NCI-H1092 treated with DMSO at 0.1 percent for 48 hours (cell line): ENCODE measurements at regions not wholly inside any gene's neighbourhood (a gene's known extent, or its start where the extent isn't known, plus 50 kb on each side); places are given as distances from the start of the nearest gene placed in this dataset.
"Not testable (repeated sequence)": the region's sequence is repeated elsewhere in the genome, so short reads cannot be mapped to it uniquely, and the experiment has no call there.

ENCODE experiments used
- DNase-seq: peaks from one replicate; lab custom pipeline; 2025; lab: John Stamatoyannopoulos, UW

DNA sequence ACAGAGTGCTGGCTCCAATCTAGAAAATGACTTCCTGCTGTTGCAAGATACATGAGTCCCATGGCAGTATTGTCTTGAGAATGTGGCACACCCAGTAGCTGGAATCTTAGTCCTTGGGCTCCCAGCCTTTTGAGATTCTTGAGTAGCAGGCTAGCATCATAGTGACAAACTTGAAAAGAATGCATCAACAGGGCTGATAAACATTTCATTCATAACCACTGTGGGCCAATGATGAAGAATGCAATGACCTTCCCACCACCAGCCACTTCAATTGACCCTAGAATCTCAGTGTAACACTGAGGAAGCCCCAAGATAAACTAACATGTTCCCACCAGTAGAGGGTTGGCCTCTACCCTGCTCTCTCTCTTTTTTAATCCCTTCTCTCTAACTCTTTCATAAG lies 329.3 kb downstream of the GBA3 start:
- no peak for DNase-seq

DNA sequence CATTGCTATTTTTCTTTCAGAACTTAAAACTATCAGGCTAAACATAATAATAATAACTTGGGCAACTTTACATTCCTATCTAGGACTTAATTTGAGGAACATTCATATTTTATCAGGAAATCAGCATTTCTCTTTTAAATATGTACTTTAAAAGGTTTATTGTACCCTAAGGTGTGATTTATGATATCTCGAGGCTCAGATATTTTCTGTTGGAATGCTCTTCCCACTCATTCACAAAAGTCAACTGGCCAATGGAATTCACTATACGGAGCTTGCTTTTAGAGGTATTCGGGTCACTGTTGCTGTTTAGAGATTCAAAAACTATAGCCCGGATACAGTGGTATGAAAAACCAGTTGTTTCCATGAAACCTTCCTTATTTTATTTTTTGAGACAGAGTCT lies 328.3 kb downstream of the GBA3 start:
- no peak for DNase-seq

DNA sequence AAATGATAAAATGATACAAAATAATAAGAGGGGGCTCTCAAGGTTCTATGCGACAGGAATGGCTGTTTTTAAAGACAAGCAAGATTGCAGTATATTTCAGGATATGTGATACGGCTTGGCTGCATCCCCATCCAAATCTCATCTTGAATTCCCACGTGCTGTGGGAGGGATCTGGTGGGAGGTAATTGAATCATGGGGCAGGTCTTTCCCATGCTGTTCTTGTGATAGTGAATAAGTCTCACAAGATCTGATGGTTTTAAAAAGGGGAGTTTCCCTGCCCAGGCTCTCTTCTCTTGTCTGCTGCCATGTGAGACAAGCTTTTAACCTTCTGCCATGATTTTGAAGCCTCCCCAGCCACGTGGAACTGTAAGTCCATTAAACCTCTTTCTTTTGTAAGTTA lies 327.7 kb downstream of the GBA3 start:
- not testable (repeated sequence) for DNase-seq

DNA sequence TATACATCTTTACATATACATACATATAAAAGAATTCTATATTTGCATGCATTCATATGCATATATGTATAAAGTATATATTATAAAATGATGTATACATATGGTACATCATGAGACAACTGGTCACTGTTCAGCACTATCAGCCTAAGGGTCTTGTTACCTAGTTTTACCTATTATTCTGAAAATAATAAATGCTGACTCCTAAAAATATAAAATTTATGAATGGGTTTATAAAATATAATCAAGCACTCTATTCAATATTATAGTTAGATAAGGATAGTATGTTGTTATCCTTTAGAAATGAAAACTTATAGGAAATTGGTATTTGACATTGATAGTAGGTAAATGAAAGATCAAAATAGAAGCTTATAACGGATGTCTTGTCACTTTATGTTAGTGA lies 324.2 kb downstream of the GBA3 start:
- DNase-seq: no peak

DNA sequence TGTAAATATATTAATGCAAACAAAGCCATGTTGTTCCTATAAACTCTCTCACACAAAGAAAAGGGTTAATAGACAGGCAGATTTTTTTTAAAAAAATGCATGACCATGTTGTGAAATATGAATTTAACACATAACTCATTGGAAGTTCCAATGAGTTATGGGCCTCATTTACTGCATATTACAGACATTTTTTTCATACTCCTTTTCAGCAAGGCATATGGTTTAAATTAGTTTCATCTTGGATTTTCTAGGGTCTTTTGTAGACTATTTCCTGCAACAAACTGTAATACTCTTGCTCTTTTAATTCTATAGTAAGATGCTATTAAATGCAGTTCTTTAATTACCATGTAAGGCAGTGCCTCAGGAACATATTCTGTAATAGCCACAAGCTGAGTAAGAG lies 323.1 kb downstream of the GBA3 start:
- DNase-seq: no peak

DNA sequence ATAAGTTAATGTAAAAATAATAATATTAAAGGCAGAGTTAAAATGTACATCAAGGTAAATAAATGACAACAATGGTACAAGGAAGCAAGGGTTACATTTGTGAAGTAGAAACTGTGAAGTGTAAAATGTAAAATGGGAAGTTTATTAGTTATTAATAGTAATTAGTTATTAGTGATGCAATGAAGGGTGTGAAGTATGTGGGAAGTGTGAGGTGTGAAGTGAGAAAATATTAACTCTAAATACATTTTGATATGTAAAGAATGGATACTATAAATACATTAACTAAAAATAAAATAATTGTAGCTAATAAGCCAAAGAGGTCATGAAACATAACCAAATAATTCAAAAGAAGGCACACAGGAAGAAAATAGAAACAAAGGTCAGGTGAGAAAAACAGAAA lies 316.4 kb downstream of the GBA3 start:
- DNase-seq: no peak

DNA sequence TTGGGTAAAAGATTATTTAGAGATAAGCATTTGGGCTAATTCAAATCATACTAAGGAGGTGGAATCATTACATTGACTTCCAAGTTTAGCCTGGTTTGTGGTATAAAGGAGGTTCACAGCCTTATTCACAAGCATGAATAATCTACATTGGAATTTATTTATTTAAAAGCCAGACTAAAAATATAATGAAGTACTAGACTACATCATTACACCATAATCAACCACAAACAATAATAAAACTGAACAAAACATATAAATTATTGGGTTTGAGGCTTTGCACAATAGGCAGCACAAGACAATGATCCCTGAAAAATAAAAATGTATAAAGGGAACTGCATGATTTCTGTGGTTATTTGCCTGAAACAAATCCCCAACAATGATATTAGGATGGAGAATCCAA lies 314.0 kb downstream of the GBA3 start:
- no peak for DNase-seq

DNA sequence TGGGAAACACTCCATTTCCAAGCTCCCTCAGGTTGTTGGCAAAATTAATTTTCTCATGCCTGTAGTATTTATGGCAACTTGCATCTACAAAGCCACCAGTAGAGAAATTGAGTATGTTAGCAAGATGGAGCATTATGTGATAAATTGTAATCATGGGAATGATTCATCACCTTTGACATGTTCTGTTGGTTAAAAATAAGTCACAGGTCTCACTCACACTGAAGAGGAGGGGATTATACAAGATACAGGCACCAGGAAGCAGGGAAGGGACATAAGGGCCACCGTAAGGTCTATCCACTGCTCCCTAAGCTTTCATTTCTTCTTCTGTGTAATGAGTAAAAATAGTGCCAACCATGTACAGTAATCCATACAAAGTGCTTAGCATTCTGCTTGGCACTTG lies 313.0 kb downstream of the GBA3 start:
- DNase-seq: no peak

DNA sequence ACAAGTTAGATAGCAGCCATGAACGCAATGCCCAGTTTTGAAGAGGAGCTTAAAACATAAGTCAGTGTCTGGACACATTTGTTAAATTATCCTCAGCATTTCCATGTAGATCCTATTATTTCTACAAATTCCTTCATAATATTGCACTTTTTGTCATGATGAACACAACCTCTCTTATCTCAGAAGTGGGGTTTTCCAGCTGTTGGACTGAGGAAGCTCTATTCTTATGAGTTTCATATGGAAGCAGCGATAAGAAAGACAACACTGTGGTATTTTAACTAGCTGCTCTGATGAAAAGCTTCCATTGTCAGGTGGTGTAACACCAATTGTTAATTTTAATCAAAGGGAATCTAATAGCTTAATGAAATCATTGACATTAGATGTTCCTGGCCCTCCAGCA lies 308.7 kb downstream of the GBA3 start:
- no peak for DNase-seq

DNA sequence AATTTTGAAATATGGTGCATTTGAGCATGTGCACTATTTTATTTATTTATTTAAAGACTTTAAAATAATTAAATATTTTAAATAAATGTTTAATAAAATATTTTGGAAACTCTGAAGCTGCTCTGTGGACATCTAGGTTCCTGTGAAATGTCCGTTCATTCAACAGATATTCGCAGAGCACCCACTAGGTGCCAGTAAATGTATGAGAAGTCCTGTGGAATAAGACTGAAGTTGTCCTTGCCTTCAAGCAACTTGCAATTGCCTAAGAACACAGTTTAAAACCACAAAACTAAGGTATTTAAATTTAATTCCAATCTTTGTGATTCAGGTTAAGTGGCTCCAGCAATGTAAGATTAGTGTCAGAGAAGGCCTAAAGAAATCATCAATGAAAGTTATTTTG lies 306.7 kb downstream of the GBA3 start:
- DNase-seq: no peak

DNA sequence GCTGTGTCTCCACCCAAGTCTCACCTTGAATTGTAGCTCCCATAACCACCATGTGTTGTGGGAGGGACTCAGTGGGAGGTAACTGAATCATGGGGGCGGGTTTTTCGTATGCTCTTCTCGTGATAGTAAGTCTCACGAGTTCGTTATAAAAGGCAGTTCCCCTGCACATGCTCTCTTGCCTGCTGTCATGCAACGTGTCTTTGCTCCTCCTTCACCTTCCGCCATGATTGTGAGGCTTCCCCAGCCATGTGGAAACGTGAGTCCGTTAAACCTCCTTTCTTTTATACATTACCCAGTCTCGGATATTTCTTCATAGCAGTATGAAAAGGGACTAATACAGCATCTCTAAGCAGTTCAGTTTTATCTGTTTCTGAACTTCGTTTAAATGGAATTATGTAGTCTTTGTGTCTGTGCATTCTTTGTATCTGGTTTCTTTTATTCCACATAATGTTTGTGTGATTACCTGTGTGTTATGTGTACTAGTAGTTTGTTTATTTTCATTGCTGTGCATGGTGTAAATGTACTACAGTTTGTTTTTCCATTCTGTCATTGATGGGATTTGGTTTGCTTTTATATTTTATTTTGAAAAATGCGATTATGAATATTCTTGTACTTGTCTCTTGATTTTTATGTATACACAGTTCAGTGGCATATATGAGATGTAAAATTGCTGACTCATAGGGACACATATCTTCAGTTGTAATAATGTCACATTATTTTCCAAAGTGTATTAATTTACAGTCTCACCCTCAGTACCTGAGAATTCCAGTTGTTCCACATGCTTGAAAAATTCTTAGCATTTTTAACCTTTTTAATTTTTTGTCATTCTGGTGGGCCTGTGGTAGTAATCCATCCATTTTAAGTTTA lies 304.9 kb downstream of the GBA3 start:
- no peak for DNase-seq

DNA sequence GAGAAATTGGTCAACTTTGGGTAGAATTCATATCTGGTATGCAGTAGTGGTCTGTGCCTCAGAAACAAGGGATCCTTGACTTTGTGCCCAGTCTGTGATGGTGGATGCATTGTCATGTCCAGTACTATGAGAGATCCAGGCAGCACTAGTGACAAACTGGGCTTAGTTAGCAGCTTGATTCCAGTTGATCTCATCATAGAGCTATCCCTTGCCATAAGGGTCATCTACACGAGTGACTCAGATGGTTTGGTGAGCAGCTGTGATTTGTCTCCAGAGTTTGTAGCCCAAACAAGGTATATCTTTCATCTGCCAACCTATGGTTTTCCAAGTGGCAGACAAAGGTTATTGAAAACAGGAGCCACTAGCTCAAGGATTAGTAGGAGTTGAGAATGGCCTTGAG lies 298.8 kb downstream of the GBA3 start:
- no peak for DNase-seq

DNA sequence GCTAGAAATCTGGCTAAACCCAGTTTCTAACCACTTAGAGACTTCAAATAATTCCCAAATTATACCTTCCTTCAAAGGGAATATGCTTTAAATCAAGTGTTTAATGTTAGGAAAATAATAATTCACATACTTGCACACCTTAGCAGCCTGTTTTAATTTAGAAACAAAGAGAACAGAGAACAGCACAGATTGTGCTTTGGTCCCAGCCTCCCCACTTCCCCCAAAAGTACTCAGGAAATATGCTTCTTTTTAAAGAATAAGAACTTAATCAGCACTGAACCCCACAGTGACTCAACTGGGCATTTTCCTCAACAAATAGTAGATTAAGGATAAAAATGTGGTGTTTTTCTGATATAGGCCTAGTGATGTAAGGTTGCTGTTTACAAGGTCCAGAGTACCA lies 295.8 kb downstream of the GBA3 start:
- no peak for DNase-seq

DNA sequence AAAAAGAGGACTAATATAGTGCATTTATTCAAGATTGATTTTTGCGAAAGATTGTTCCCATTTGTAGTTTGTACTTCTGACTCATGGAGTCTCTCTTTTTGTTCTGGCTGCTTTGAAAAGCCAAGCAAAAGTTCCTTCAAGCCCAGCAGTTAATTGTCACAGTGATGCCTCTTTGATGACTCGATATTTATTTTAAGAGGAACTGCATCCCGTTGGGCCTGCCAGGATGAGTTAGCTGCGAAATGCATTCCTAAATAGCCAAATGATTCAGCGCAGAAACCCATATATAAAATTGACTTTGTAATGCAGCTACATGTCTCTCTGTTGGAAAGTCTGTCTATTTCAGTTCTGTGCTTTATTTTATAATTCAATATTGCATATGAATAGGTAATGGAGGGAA lies 295.1 kb downstream of the GBA3 start:
- DNase-seq: no peak

DNA sequence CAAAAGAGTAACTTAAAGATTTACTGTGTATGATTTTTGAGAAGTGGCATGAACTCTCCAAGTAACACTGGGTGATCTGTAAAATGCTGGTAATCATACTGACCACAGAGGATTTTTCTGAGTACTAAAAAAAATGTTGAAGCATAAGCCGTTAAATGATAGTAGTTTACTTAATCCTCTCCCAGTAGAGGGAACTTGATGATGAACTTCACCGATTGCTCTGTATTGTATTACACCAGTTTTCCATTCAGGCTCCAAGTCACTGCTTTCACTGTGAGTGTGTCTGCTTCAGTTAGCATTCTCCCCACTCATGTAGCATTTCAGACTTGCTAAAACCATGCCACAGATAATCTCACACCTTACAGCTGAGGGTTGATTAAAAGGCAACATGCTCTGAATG lies 294.1 kb downstream of the GBA3 start:
- no peak for DNase-seq

DNA sequence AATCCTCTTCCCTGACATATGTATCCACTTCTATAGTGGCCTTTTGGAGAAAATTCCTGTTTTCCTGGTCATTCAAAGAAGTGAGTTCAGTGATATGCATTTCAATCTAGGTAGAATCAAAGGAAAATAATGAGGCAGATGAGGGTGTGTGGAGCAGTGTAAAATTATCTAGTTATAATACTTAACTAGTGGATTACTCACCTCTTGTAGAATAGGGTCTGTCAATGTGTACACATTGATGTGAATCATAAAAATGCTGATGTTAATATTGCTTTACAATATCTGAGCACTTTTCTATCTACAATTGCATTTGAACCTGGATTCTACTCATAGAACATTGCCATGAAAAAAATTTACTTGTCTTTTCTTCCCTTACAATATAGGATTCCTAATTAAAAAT lies 293.5 kb downstream of the GBA3 start:
- no peak for DNase-seq

DNA sequence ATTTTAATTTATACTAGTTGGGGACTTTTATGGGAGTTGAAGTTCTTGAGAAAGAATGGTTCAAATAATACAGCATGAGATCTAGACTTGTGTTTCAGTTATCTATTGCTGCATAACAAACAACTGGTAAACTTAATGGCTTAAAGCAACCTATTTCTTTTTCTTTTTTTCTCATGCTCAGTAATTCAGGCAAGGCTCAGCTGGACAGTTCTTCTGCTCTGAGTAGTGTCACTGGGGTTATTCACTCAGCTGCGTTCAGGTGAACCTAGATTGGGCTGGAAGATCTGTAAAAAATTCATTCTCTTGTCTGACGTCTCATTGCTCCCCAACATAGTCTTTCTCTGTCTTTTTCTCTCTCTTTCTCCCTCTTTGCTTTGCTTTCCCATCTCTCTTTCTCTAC lies 291.7 kb downstream of the GBA3 start:
- no peak for DNase-seq

DNA sequence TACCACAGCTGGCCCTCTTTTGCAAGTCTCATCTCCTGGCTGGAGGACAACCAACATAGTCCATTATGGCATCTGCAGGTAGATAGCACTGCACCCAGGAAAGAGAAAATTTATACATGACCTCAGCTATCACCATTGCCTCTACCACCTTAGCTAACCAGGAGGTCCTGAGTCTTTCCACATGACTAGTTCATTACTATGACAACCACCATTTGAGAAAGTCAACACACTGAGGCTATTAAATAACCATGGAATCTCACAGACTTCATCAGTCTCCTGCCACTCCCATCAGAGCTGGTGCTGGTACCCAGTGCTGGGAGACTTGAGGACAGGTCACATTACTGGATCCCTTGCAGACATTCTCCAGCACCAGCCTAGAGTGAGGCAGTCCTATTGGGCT lies 285.9 kb downstream of the GBA3 start:
- DNase-seq: no peak

DNA sequence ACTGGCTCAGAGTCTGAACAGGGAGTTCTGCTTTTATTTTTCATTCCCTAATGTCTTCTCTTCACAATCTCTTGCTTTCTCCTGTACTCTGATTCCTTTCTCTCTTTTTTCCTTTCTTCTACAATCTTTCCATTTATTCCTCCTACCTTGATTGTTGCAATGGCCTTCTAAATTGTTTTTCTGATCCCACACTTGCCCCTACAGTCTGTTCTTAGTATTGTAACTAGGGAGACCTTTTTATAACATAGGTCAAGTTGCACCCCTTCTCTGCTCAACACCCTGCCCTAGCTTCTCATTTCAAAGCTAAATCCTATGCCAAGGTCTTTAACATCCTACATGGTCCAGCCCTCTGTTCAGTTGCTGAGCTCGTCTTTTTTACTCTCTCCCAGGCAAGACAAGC lies 277.9 kb downstream of the GBA3 start:
- no peak for DNase-seq

DNA sequence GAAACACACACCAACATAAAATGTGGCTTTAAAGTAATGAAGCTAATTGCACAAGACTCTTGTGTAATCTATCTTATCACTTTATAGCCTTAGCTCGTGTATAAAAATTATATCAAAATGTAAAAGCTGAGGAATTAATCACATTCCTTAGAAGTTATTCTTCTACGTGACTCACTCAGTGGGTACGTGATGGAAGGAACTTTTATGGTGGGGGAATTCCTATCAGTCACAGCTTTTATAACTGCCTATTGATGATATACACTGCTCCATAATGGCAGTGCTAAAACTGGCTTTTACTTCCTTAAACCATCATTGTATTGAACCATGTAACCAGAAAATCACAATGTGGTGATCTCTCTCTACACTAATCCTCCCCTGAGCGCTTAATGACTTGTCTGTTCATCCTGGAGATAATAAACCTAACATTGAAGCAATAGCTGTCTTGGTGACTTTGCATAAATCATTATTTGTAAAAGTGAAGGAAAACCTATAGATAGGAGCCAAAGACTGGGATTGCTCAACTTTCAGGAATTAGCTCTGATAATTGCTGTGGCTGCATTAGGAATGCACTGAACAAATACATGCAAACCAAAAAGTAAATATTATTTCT lies 276.7 kb downstream of the GBA3 start:
- no peak for DNase-seq

DNA sequence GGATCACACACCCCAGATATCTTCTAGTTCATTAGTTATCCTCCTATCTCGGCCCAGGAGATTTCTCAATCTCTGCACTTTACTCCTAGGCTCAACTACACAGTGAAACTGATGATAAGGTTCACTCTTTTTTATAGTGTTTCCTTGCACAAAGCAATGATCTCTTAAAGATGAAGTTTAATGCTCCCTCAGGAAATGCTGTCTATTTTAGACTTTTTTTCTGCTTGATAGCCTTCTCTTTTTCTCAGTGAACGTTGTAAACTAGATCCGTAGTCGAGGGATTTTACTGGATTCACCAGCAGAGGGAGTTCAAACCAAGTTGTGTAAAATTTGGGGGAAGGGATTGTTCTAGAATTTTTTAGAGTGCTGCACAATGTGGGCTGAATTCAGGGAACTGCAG lies 269.6 kb downstream of the GBA3 start:
- DNase-seq: peak; percentile 39

DNA sequence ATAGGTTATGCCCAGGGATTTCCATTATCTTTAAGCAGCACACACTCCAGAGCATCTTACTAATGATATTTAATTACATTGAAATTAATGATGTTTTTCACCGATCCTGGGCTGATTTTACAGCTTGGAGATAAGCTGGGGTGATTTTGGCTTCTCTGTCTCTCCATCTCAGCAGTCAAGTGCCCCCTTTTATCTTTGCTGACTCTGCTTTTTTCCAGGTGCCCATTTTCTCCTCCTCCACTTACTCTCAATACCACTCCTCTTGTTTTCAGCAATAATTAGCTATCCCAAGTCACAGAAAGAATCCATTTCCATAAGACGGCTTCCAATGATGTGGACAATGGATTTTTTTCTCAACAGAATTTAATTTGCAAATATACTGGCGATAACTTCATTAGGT lies 266.7 kb downstream of the GBA3 start:
- DNase-seq: no peak

DNA sequence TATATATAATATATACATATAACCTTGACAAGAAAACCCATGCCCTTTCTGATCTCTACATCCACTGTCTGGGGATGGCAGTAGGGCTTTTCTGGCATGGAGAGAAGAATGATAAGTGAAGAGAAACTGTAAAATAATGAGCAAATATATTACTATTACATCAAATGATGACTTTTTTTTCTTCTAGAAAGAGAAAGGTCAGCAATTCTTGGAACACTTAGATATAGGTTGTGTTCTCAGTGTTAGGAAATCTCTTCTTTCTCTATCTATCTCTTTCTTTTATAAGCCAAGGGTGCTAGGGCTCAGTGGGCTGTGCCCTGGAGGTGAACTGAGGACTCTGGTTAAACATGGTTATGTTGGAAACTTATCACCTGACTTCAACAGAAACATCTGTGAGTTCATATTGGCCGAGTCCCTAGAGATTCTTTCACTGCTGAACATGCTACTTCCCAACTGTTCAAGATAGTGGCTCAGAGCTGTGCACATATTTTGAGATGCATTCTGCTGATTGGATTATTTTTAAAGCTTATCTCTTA lies 265.1 kb downstream of the GBA3 start:
- DNase-seq: no peak
